Astrocyte (in vitro differentiated cells and primary cell): ENCODE measurements at regions not wholly inside any gene's neighbourhood (a gene's known extent, or its start where the extent isn't known, plus 50 kb on each side); places are given as distances from the start of the nearest gene placed in this dataset.

Source experiments
- DNase-seq: peaks from one replicate; pipeline ENCODE4 v3.0.0-alpha.2; 2010; ENCODE audit warnings: low read depth
- FAIRE-seq: peaks from 2 replicates; lab custom pipeline; 2011; peaks lifted over from hg19 to GRCh38; lab: Jason Lieb, UNC
- H2AFZ ChIP-seq: 2 replicates; pipeline ENCODE4 v1.6.0; 2012; ENCODE audit warnings: low read depth, low read length, inconsistent platforms
- H3K27ac ChIP-seq: 2 replicates; pipeline ENCODE4 v1.5.1; 2011; ENCODE audit warnings: low read depth, low read length, inconsistent platforms
- H3K27me3 ChIP-seq: 2 replicates; pipeline ENCODE4 v1.6.0; 2011; ENCODE audit warnings: low read length, inconsistent platforms; ENCODE audit not compliant: insufficient read depth
- H3K36me3 ChIP-seq: 2 replicates; pipeline ENCODE4 v1.5.1; 2011; ENCODE audit warnings: low read length, inconsistent platforms; ENCODE audit not compliant: insufficient read depth
- H3K4me1 ChIP-seq: 2 replicates; pipeline ENCODE4 v1.5.1; 2011; ENCODE audit warnings: low read length, inconsistent platforms; ENCODE audit not compliant: insufficient read depth
- H3K4me2 ChIP-seq: 2 replicates; pipeline ENCODE4 v1.6.0; 2012; ENCODE audit warnings: low read length, inconsistent platforms
- H3K4me3 ChIP-seq: 2 replicates; pipeline ENCODE4 v1.5.1; 2011; ENCODE audit warnings: low read depth, mild to moderate bottlenecking, low read length, inconsistent platforms; ENCODE audit not compliant: insufficient read depth
- H3K79me2 ChIP-seq: 2 replicates; pipeline ENCODE4 v1.6.0; 2012; ENCODE audit warnings: mild to moderate bottlenecking, low read length, inconsistent platforms; ENCODE audit not compliant: insufficient read depth
- H3K9ac ChIP-seq: 2 replicates; pipeline ENCODE4 v1.6.0; 2012; ENCODE audit warnings: mild to moderate bottlenecking, low read length, inconsistent platforms
- H3K9me3 ChIP-seq: 2 replicates; pipeline ENCODE4 v1.5.1; 2012; ENCODE audit warnings: low read depth, mild to moderate bottlenecking, low read length, inconsistent platforms; ENCODE audit not compliant: insufficient read depth
- H4K20me1 ChIP-seq: 2 replicates; pipeline ENCODE4 v1.6.0; 2012; ENCODE audit warnings: low read length, inconsistent platforms; ENCODE audit not compliant: insufficient read depth
- H3K27ac Mint-ChIP-seq: one replicate; pipeline ENCODE4 v1.8.0; 2021; ENCODE audit warnings: mild to moderate bottlenecking, mixed read lengths; ENCODE audit not compliant: unreplicated experiment
- H3K27me3 Mint-ChIP-seq: one replicate; pipeline ENCODE4 v1.8.0; 2021; ENCODE audit warnings: low read depth, mixed read lengths; ENCODE audit not compliant: unreplicated experiment
- H3K36me3 Mint-ChIP-seq: one replicate; pipeline ENCODE4 v1.8.0; 2021; ENCODE audit warnings: low read depth, mixed read lengths; ENCODE audit not compliant: unreplicated experiment
- H3K4me1 Mint-ChIP-seq: one replicate; pipeline ENCODE4 v1.8.0; 2021; ENCODE audit warnings: low read depth, mixed read lengths; ENCODE audit not compliant: unreplicated experiment
- H3K4me3 Mint-ChIP-seq: one replicate; pipeline ENCODE4 v1.8.0; 2021; ENCODE audit warnings: mild to moderate bottlenecking, moderate library complexity, mixed read lengths; ENCODE audit not compliant: unreplicated experiment
- H3K9me3 Mint-ChIP-seq: one replicate; pipeline ENCODE4 v1.8.0; 2021; ENCODE audit warnings: mild to moderate bottlenecking, mixed read lengths; ENCODE audit not compliant: unreplicated experiment
- EZH2 ChIP-seq: IDR thresholded peaks from 2 replicates; pipeline ENCODE4 v1.6.1; 2012; ENCODE audit warnings: mild to moderate bottlenecking, low read length, inconsistent platforms; ENCODE audit not compliant: insufficient read depth
- TF ChIP-seq, protein P1 (sequence below): IDR thresholded peaks from 2 replicates; pipeline ENCODE4 v1.5.1; 2011; ENCODE audit warnings: low read depth, mild to moderate bottlenecking, inconsistent platforms, low read length, moderate library complexity; ENCODE audit not compliant: insufficient read depth

DNA sequence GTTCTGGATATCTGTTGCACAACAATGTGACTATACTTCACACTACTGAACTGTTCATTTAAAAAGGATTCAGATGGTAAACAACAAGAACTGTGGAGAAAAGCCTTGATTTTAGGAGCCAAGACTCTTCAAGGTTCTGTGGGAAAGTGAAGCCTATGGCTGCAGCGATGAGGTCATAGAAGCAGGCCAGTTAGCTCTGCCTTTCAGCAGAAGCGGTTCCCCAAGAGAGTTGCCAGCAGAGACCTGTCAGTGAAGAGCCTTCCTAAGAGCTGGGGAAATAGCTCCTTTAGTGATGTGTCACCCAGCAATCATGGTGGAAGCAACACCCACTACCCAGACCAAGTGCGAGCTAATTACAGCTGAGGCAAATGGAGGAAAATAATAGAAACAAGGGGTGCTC, 346.5 kb upstream of the ETAA1 start:
- Mint-ChIP-seq H3K9me3 (no peaks in the 10 kb centered on the region), H3K36me3 (no peaks in the 10 kb centered on the region)
- H3K27ac ChIP-seq, result no peak overlapping the region

GRCh38 chr2:67054728-67055127, 342.4 kb upstream of the ETAA1 start:
- Mint-ChIP-seq H3K4me1 (peaks cover 7% of the 10 kb centered on the region), H3K4me3 (no peak overlapping the region), H3K9me3 (no peaks in the 10 kb centered on the region), H3K27me3 (no peaks in the 10 kb centered on the region), H3K27ac (no peak overlapping the region), H3K36me3 (no peaks in the 10 kb centered on the region)
- Histone ChIP-seq H3K4me1 (no peaks in the 10 kb centered on the region), H3K27ac (no peak overlapping the region), H2AFZ (no peak overlapping the region), H3K36me3 (no peaks in the 10 kb centered on the region), H3K9ac (no peak overlapping the region), H3K79me2 (no peaks in the 10 kb centered on the region), H3K4me2 (no peak overlapping the region), H3K4me3 (no peak overlapping the region), H3K27me3 (no peaks in the 10 kb centered on the region), H3K9me3 (no peaks in the 10 kb centered on the region), H4K20me1 (no peaks in the 10 kb centered on the region)
- FAIRE-seq (no peak), DNase-seq (no peak)
- TF ChIP-seq, protein P1, sequence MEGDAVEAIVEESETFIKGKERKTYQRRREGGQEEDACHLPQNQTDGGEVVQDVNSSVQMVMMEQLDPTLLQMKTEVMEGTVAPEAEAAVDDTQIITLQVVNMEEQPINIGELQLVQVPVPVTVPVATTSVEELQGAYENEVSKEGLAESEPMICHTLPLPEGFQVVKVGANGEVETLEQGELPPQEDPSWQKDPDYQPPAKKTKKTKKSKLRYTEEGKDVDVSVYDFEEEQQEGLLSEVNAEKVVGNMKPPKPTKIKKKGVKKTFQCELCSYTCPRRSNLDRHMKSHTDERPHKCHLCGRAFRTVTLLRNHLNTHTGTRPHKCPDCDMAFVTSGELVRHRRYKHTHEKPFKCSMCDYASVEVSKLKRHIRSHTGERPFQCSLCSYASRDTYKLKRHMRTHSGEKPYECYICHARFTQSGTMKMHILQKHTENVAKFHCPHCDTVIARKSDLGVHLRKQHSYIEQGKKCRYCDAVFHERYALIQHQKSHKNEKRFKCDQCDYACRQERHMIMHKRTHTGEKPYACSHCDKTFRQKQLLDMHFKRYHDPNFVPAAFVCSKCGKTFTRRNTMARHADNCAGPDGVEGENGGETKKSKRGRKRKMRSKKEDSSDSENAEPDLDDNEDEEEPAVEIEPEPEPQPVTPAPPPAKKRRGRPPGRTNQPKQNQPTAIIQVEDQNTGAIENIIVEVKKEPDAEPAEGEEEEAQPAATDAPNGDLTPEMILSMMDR, result no peak
- no peak for TF ChIP-seq EZH2

More for the DNA sequence above, 346.5 kb upstream of the ETAA1 start:
- no peaks in the 10 kb centered on the region for H3K27me3 Mint-ChIP-seq
- H2AFZ ChIP-seq, result no peak overlapping the region
- no peak overlapping the region for H3K4me3 ChIP-seq
- no peak overlapping the region for H3K9ac ChIP-seq
- H4K20me1 ChIP-seq, result no peaks in the 10 kb centered on the region
- H3K4me2 ChIP-seq, result no peak overlapping the region
- no peak for DNase-seq
- no peak overlapping the region for H3K4me3 Mint-ChIP-seq
- no peaks in the 10 kb centered on the region for H3K4me1 ChIP-seq
- no peaks in the 10 kb centered on the region for H3K36me3 ChIP-seq
- peaks cover 9% of the 10 kb centered on the region for H3K4me1 Mint-ChIP-seq
- TF ChIP-seq, protein P1, result no peak
- TF ChIP-seq EZH2, result no peak
- no peak for FAIRE-seq
- H3K27ac Mint-ChIP-seq, result peak overlapping the region; percentile 55
- H3K9me3 ChIP-seq, result no peaks in the 10 kb centered on the region
- no peaks in the 10 kb centered on the region for H3K79me2 ChIP-seq
- H3K27me3 ChIP-seq, result no peaks in the 10 kb centered on the region

- Histone ChIP-seq H3K4me2 (no peak overlapping the region), H3K4me1 (no peaks in the 10 kb centered on the region), H3K36me3 (no peaks in the 10 kb centered on the region), H3K27ac (no peak overlapping the region), H2AFZ (no peak overlapping the region), H3K9me3 (no peaks in the 10 kb centered on the region), H3K27me3 (no peaks in the 10 kb centered on the region), H3K9ac (no peak overlapping the region), H4K20me1 (no peaks in the 10 kb centered on the region), H3K4me3 (no peak overlapping the region), H3K79me2 (no peaks in the 10 kb centered on the region)
- DNase-seq, result no peak
- Mint-ChIP-seq H3K36me3 (no peaks in the 10 kb centered on the region), H3K27me3 (no peaks in the 10 kb centered on the region), H3K9me3 (no peaks in the 10 kb centered on the region), H3K4me3 (no peak overlapping the region), H3K4me1 (peaks cover 3% of the 10 kb centered on the region), H3K27ac (no peak overlapping the region)
- TF ChIP-seq, protein P1, result no peak
- TF ChIP-seq EZH2, result no peak
- no peak for FAIRE-seq
These were observed 341.5 kb upstream of the ETAA1 start for GRCh38 chr2:67055387-67056304.
